Kidney epithelial cell (primary cell): ENCODE measurements at regions not wholly inside any gene's neighbourhood (a gene's known extent, or its start where the extent isn't known, plus 50 kb on each side); places are given as distances from the start of the nearest gene placed in this dataset.

Experiments used
- DNase-seq: peaks from one replicate; pipeline ENCODE4 v3.0.0-alpha.2; 2010; ENCODE audit warnings: low read depth
- H3K27me3 ChIP-seq: 2 replicates; pipeline ENCODE4 v1.6.0; 2011; ENCODE audit warnings: low read length; ENCODE audit not compliant: control insufficient read depth, insufficient read depth
- H3K36me3 ChIP-seq: 2 replicates; pipeline ENCODE4 v1.5.1; 2011; ENCODE audit warnings: low read length; ENCODE audit not compliant: control insufficient read depth, insufficient read depth
- H3K4me3 ChIP-seq: 2 replicates; pipeline ENCODE4 v1.5.1; 2011; ENCODE audit warnings: low read depth, mild to moderate bottlenecking, control low read depth, low read length
- TF ChIP-seq, protein P1 (sequence below): IDR thresholded peaks from 2 replicates; pipeline ENCODE4 v1.5.1; 2011; ENCODE audit warnings: mild to moderate bottlenecking, moderate library complexity, low read length, control low read depth, inconsistent platforms; ENCODE audit not compliant: insufficient read depth, poor library complexity, severe bottlenecking

DNA sequence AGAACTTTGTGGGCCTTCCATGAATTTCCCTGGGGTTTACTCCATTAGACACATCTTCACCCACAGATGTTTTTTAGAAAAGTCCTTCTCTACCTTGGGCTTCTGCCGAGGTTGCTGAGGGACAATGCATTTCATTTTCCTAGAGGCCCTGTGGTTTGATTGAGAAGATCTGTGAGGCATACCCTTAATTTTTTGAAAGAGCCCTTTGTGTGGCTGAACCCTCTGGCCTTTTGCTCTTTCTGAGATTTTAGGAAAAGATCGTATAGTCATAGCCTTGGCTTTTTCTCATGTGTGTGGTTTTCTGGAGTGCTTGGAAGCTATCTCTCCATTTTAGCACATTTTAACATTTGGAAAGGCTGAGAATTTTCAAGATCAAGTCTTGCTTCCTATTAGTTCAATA, 119.8 kb upstream of the LYZL1 start:
- DNase-seq: no peak
- no peaks in the 10 kb centered on the region for H3K36me3 ChIP-seq
- TF ChIP-seq, protein P1, sequence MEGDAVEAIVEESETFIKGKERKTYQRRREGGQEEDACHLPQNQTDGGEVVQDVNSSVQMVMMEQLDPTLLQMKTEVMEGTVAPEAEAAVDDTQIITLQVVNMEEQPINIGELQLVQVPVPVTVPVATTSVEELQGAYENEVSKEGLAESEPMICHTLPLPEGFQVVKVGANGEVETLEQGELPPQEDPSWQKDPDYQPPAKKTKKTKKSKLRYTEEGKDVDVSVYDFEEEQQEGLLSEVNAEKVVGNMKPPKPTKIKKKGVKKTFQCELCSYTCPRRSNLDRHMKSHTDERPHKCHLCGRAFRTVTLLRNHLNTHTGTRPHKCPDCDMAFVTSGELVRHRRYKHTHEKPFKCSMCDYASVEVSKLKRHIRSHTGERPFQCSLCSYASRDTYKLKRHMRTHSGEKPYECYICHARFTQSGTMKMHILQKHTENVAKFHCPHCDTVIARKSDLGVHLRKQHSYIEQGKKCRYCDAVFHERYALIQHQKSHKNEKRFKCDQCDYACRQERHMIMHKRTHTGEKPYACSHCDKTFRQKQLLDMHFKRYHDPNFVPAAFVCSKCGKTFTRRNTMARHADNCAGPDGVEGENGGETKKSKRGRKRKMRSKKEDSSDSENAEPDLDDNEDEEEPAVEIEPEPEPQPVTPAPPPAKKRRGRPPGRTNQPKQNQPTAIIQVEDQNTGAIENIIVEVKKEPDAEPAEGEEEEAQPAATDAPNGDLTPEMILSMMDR: no peak
- no peaks in the 10 kb centered on the region for H3K27me3 ChIP-seq
- H3K4me3 ChIP-seq: no peak overlapping the region

- no peaks in the 10 kb centered on the region for H3K27me3 ChIP-seq
- no peaks in the 10 kb centered on the region for H3K36me3 ChIP-seq
- H3K4me3 ChIP-seq: no peak overlapping the region
- TF ChIP-seq, protein P1: no peak
- no peak for DNase-seq
These were observed 117.2 kb upstream of the LYZL1 start for GRCh38 chr10:29171717-29172116.

DNA sequence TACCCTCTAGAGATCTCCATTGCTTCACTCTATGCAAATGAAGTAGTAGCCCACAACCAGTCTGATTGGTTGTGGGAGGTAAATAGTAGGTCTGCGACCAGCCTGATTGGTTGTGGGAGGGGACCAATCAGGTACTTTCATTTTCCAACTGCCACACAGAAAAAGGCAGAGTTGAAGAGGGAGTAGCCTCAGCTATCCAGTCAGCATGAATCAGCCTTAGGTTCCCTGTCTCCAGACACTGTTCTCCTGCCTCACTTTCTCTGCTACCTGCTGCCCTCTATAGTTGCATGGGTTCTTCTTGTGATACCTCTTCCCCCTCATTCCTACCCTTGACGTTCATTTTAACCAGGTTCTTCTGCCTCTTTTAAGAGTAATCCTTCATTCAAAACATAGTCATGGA, 114.5 kb upstream of the LYZL1 start:
- H3K27me3 ChIP-seq: no peaks in the 10 kb centered on the region
- H3K4me3 ChIP-seq: no peak overlapping the region
- no peaks in the 10 kb centered on the region for H3K36me3 ChIP-seq
- TF ChIP-seq, protein P1: no peak
- DNase-seq: no peak

DNA sequence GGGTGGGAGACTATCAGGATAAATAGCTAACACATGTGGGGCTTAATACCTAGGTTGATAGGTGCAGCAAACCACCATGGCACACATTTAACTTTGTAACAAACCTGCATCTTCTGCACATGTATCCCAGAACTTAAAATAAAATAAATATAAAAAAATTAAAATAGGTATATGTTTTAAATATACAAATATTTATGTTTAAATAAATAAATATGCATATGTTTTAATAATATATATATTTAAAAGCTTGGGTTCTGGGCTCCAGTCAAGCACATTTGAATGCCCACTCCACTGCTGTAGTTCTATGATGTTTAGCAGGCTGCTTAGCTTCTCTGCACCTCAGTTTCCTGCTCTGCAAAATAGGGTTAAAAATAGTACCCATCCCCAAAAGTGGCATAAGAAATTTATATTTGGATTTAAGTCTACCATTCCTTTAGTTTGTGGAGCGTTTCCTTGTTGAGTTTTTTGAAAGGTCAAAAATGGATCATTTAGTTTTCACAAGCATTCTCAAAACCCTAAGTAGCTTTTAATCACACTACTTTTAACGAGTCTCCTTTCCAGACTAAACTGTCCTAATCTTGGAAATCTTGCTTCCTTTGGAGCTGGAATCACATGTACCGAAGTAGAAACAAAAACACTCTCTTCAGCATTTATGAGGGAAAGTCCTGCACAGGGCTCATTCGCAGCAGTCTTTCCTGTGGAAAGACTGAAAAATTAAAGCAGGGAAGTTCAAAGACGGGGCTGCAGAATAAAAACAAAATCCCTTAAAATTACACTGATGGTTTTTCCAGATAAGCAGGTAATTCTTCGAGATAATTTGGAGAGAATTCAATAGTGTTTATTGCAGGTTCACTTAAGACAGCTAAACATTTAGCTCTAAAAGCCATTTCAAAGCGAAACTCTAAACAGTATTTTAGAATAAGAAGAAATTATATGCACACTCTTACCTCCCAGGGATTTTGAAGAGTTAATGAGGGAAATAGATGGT, 111.7 kb upstream of the LYZL1 start:
- Histone ChIP-seq H3K4me3 (no peak overlapping the region), H3K36me3 (no peaks in the 10 kb centered on the region), H3K27me3 (no peaks in the 10 kb centered on the region)
- TF ChIP-seq, protein P1: no peak
- no peak for DNase-seq

- no peaks in the 10 kb centered on the region for H3K36me3 ChIP-seq
- TF ChIP-seq, protein P1: no peak
- DNase-seq: no peak
- H3K4me3 ChIP-seq: no peak overlapping the region
- H3K27me3 ChIP-seq: no peaks in the 10 kb centered on the region
These were observed 106.9 kb upstream of the LYZL1 start for GRCh38 chr10:29181936-29182335.
